CD4-positive, alpha-beta T cell (primary cell): ENCODE measurements at regions not wholly inside any gene's neighbourhood (a gene's known extent, or its start where the extent isn't known, plus 50 kb on each side); places are given as distances from the start of the nearest gene placed in this dataset.

Source experiments
- ATAC-seq: fragments of 200-7000 bp; cut with Tn5 transposase; one replicate; pipeline ENCODE4 v1.10.0; 2022; ENCODE audit warnings: mild to moderate bottlenecking; ENCODE audit not compliant: poor library complexity
- CTCF ChIA-PET: fragments of 350-600 bp; sonication (Branson Sonifier 250); formaldehyde crosslinking; loops from one replicate; lab custom pipeline; 2021; ENCODE audit warnings: antibody characterized with exemption, inconsistent platforms; lab: Charles Lee
- POLR2A ChIA-PET: fragments of 350-600 bp; sonication (Branson Sonifier 250); formaldehyde crosslinking; loops from one replicate; lab custom pipeline; 2021; ENCODE audit warnings: antibody characterized with exemption, inconsistent platforms; lab: Charles Lee
- DNase-seq, 14 experiments: peaks; one replicate each; pipeline ENCODE4 v3.0.0-alpha.2; 2013 to 2020; ENCODE audit warnings: mixed read lengths in 2 of 14
- H3K27ac ChIP-seq, 2 donors: one replicate each; pipeline versions ENCODE4 v1.5.1 to v1.7.0; 2013; ENCODE audit warnings: low read length in 2 of 2, low read depth in 1 of 2, mild to moderate bottlenecking in 1 of 2
- H3K27me3 ChIP-seq, 2 experiments: 1 replicate in 1 of 2; 2 replicates in 1 of 2; pipeline versions ENCODE4 v1.6.1 to v1.7.0; 2013; ENCODE audit warnings: low read length in 2 of 2, control low read depth in 1 of 2, mild to moderate bottlenecking in 1 of 2, moderate library complexity in 1 of 2; ENCODE audit not compliant: insufficient read depth in 2 of 2, control insufficient read depth in 1 of 2
- H3K36me3 ChIP-seq: one replicate; pipeline ENCODE4 v1.6.1; 2013; ENCODE audit warnings: low read length, control low read depth; ENCODE audit not compliant: insufficient read depth
- H3K4me1 ChIP-seq: one replicate; pipeline ENCODE4 v1.6.1; 2013; ENCODE audit warnings: low read length, control low read depth; ENCODE audit not compliant: insufficient read depth
- H3K4me3 ChIP-seq: one replicate; pipeline ENCODE4 v1.5.1; 2013; ENCODE audit warnings: mild to moderate bottlenecking, low read length, moderate library complexity
- H3K9me3 ChIP-seq, 2 experiments: 1 replicate in 1 of 2; 2 replicates in 1 of 2; pipeline versions ENCODE4 v1.6.1 to v1.7.0; 2013; ENCODE audit warnings: low read length in 2 of 2, mild to moderate bottlenecking in 2 of 2, control low read depth in 1 of 2, moderate library complexity in 1 of 2; ENCODE audit not compliant: control insufficient read depth in 1 of 2, insufficient read depth in 1 of 2
- H3K27ac Mint-ChIP-seq: one replicate; pipeline ENCODE4 v1.8.0; 2020; ENCODE audit warnings: mixed read lengths
- H3K27me3 Mint-ChIP-seq: one replicate; pipeline ENCODE4 v1.8.0; 2021; ENCODE audit warnings: mixed read lengths
- H3K36me3 Mint-ChIP-seq: one replicate; pipeline ENCODE4 v1.8.0; 2021; ENCODE audit warnings: low read depth, mixed read lengths
- H3K4me1 Mint-ChIP-seq: one replicate; pipeline ENCODE4 v1.8.0; 2021; ENCODE audit warnings: low read depth, mixed read lengths
- H3K4me3 Mint-ChIP-seq: one replicate; pipeline ENCODE4 v1.8.0; 2020; ENCODE audit warnings: mild to moderate bottlenecking, mixed read lengths
- H3K9me3 Mint-ChIP-seq: one replicate; pipeline ENCODE4 v1.8.0; 2020; ENCODE audit warnings: mixed read lengths
- intact Hi-C, 2 experiments: fragments of 100-400 bp; cut with DNase I in 1 of 2; cut with micrococcal nuclease in 1 of 2; formaldehyde crosslinking; loops; one replicate each; pipeline versions ENCODE4 v1.15.1 to v1.9.0; 2023 to 2025; cut with DNase I, micrococcal nuclease
- TF ChIP-seq, protein P1 (sequence below): fragments of 200-600 bp; IDR thresholded peaks from one replicate; pipeline ENCODE4 v1.8.0; 2022; ENCODE audit warnings: antibody characterized with exemption, mild to moderate bottlenecking

DNA sequence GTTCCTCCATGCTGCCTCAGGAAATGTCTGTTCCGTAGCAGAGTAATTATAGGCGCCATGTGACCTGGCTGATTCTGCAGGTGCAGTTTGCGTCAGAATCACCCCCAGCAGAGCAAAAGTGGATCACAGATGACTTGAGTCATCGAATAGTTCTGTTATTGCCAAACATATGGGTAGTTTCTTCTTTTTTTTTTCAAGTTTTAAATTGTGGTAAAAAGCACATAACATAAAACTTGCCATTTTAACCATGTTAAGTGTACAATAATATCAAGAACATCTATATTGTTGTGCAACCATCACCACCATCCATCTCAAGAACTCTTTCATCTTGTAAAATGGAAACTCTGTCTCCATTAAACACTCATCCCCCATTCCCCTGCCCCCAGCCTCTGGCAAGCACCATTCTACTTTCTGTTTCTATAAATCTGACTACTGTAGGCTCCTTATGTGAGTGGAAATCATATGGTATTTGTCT lies 177.7 kb upstream of the TWIST2 start:
- DNase-seq (no peak), ATAC-seq (no peak)
- Mint-ChIP-seq H3K4me3 (no peak overlapping the region), H3K9me3 (peaks cover 5% of the 10 kb centered on the region), H3K4me1 (no peaks in the 10 kb centered on the region), H3K27ac (no peak overlapping the region), H3K27me3 (peaks cover 46% of the 10 kb centered on the region), H3K36me3 (no peaks in the 10 kb centered on the region)
- intact Hi-C loops = no loop called here
- Histone ChIP-seq H3K4me1 (no peaks in the 10 kb centered on the region), H3K27me3 (peaks cover 0 to 9% of the 10 kb centered on the region in 2 experiments), H3K4me3 (no peak overlapping the region), H3K27ac (no peak overlapping the region), H3K9me3 (no peaks in the 10 kb centered on the region), H3K36me3 (no peaks in the 10 kb centered on the region)
- ChIA-PET CTCF (no interaction called here), POLR2A (no interaction called here)
- TF ChIP-seq, protein P1, sequence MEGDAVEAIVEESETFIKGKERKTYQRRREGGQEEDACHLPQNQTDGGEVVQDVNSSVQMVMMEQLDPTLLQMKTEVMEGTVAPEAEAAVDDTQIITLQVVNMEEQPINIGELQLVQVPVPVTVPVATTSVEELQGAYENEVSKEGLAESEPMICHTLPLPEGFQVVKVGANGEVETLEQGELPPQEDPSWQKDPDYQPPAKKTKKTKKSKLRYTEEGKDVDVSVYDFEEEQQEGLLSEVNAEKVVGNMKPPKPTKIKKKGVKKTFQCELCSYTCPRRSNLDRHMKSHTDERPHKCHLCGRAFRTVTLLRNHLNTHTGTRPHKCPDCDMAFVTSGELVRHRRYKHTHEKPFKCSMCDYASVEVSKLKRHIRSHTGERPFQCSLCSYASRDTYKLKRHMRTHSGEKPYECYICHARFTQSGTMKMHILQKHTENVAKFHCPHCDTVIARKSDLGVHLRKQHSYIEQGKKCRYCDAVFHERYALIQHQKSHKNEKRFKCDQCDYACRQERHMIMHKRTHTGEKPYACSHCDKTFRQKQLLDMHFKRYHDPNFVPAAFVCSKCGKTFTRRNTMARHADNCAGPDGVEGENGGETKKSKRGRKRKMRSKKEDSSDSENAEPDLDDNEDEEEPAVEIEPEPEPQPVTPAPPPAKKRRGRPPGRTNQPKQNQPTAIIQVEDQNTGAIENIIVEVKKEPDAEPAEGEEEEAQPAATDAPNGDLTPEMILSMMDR = no peak

DNA sequence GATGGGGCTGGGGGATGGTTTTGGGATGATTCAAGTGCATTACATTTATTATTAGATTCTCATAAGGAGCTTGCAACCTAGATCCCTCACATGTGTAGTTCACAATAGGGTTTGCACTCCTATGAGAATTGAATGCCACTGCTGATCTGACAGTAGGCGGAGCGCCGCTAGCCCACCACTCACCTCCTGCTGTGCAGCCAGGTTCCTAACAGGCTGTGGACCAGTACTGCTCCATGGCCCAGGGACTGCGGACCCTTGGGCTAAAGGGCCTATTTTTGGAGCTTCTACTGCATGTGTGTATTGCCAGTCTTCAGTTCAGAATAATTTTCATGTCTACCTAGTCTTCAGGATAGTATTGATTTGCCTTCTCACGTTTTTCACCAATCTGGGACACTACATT lies 165.3 kb upstream of the TWIST2 start:
- Histone ChIP-seq H3K9me3 (peaks cover 0 to 4% of the 10 kb centered on the region in 2 experiments), H3K4me3 (no peak overlapping the region), H3K27me3 (peaks cover 14 to 36% of the 10 kb centered on the region in 2 experiments), H3K4me1 (no peaks in the 10 kb centered on the region), H3K36me3 (no peaks in the 10 kb centered on the region), H3K27ac (no peak overlapping the region)
- ATAC-seq (no peak), DNase-seq (no peak)
- TF ChIP-seq, protein P1 = no peak
- Mint-ChIP-seq H3K4me3 (no peak overlapping the region), H3K27me3 (peaks cover 67% of the 10 kb centered on the region), H3K4me1 (no peaks in the 10 kb centered on the region), H3K36me3 (no peaks in the 10 kb centered on the region), H3K27ac (no peak overlapping the region), H3K9me3 (peaks cover 11% of the 10 kb centered on the region)
- CTCF ChIA-PET = no interaction called here
- POLR2A ChIA-PET = no interaction called here
- intact Hi-C loops = no loop called here

DNA sequence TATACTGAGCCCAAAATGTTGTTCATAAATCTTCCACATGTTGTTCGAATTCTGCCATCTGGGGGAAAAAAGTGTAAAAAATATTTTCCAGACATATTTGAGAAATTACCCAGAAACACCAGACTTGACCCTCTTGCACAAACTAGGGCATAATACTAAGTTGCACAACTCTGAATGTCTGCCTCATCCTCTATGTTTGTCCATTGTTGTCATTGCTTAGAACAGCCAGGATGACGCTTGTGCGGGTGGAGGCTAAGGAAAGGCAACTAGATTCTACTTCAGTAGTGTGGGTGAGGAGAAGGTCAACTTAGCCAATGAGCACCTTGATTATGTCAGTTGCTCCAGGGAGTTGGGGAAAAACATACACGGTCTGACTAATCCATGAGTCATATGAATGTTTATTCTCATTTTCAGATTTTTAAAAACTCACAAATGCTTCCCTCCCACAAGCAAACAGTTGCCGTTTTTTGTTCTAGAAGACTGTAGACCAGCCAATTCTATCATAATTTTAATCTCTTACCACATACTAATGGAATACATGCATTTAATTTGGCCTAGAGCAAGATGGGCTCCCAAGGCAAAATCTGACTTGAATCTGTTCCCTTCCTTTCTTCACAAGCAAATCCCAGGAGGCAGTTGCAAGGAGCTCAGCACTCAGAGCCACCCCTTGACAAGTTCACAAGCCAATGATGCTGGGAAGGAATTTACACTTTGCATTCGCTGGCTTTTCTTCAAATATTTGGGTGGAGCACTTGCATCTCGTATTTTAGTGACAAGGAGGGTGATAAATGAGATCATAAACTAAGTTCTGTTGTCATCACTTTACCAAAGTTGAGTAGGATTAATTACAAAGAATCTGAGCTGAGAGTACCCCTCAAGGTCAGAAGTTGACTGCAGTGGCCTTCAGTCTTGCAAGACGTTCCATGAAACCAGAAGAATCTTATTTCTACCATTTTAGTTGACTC lies 163.2 kb upstream of the TWIST2 start:
- Mint-ChIP-seq H3K9me3 (peaks cover 3% of the 10 kb centered on the region), H3K4me3 (no peak overlapping the region), H3K4me1 (no peaks in the 10 kb centered on the region), H3K36me3 (no peaks in the 10 kb centered on the region), H3K27ac (no peak overlapping the region), H3K27me3 (peaks cover 57% of the 10 kb centered on the region)
- TF ChIP-seq, protein P1 = no peak
- intact Hi-C loops = no loop called here
- DNase-seq (no peak), ATAC-seq (no peak)
- no peaks in the 10 kb centered on the region for H3K9me3 ChIP-seq
- no peaks in the 10 kb centered on the region for H3K36me3 ChIP-seq
- no peaks in the 10 kb centered on the region for H3K4me1 ChIP-seq
- no peak overlapping the region for H3K4me3 ChIP-seq
- H3K27ac ChIP-seq = no peak overlapping the region
- ChIA-PET POLR2A (no interaction called here), CTCF (no interaction called here)
- H3K27me3 ChIP-seq = peaks cover 10 to 29% of the 10 kb centered on the region in 2 experiments
